ENCODE measurements at regions not wholly inside any gene's neighbourhood (a gene's known extent, or its start where the extent isn't known, plus 50 kb on each side); places are given as distances from the start of the nearest gene placed in this dataset.

DNA sequence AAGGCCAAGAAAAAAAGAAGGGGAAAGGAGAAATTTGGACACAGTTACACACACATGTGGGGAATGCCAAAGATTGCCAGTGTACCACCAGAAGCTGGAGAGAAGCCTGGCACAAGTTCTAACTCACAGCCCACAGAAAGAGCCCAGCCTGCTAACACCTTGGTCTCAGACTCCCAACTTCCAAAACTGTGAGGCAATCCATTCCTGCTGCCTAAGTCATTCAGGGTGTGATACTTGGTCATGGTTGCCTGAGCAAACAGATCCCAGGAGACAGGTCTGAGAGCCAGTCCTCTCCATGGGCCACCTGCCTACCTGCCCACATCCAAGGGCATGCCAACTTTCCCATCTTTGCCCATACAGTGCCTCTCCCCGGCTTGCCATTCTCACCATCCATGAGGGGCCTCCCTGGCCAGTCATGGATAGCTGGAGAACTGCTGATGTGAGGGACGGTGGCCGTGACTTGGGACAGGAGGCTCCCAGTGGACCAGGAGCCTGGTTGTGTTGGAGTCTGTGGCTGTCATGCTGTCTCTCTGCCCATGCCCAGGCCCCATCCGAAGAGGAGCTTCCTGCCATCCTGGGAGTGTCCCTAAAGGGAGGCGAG lies 198.0 kb upstream of the RTL1 start:
- no peak for TF ChIP-seq POLR2A (IDR thresholded peaks at IDR 0.05; ENCODE audit: low read depth, low read length)
- no peak for TF ChIP-seq POLR2AphosphoS5 (IDR thresholded peaks at IDR 0.05; ENCODE audit: low read depth, low read length)
- TF ChIP-seq TAF1 (IDR thresholded peaks at IDR 0.05; ENCODE audit: borderline replicate concordance, low read depth, low read length) = no peak

All from GM12892 (cell line).